DMS153 (cell line): ENCODE measurements at regions not wholly inside any gene's neighbourhood (a gene's known extent, or its start where the extent isn't known, plus 50 kb on each side); places are given as distances from the start of the nearest gene placed in this dataset.

Source experiments
- DNase-seq: peaks from one replicate; lab custom pipeline; 2025; lab: John Stamatoyannopoulos, UW

- no peak for DNase-seq
Observed at GRCh38 chr10:108523016-108523800, 1358.7 kb upstream of the SORCS1 start.

DNA sequence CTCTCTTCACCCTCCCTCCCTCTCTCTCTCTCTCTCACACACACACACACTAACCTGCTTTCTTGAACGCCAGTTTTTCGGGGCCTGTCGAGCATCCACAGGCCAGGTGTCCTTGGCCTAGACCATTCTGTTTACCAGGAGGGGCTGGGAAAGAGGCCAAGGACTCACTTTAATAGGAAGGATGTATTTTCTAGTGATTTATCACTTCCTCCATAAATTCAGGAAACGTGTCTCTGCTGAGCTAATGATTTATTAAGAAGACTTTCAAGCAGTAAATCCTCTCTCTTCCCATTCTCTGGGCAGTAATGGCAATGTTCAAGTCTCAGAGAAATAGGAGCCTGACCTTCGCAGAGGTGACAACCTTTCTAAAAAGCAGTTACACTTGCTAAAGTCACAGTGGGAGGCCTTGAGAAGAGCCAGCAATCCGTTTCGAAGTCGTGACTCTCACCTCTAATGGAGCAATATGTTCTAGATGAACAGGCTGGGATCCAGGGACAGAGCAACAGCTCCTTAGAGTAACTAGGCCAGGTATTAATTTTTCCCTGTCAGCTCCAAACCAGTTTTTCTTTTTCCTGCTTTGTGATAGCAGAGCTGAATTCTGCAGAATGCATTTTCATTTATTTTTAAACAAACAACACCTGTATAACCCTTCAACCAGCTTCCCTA is 1357.5 kb upstream of the SORCS1 start:
- no peak for DNase-seq

DNA sequence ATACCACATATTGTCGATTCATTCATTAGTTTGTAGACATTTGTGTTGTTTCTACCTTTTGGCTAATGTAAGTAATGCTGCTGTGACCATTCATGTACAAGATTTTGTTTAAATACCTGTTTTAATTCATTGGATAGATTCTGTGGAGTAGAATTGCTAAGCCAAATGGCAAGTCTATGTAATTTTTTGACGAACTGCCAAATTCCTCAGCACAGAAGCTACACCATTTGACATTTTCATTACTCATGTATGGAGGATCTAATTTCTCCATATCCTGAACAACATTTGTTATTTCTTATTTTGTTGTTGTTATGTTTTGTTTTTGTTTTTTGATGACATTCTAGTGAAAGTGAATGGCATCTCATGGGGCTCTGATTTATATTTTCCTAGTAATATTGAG is 1351.3 kb upstream of the SORCS1 start:
- DNase-seq, result no peak

- no peak for DNase-seq
Observed at GRCh38 chr10:108500396-108500795, 1335.9 kb upstream of the SORCS1 start.

DNA sequence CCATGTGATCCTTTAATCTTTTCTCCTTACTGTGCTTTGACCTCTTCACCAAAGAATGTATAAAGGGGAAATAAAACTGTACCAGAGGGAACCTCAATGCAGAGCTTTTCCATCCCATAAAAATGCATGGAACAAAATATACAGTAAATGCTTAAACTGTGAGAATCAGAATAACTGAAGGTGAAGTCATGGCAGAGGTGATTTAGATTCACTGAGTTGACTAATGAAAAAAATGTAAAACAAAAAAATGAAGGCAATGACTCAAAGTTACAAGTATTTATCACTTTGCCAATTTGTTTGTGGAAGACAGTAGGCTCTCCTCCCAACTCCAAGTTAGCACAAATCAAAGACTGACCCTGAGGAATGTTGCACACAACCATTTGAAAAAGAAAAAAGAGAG is 1331.6 kb upstream of the SORCS1 start:
- no peak for DNase-seq

DNA sequence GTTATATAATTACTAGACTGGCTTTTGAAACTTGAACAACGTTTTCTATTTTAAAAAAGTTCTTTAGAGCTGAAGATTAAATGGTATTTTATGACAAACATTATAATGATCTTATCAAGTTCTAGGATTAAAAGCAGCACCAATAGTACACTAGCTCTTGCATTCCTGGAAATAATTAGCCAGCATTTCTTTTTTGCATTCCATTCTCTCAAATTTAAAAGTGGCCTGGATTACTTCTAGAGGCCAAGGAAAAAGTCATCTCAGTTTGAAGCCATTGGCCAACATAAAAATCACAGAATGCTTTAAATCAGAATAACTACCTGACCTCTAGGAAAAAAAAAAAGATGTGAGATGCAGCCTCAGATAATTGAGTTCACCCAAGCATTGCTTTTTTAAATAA is 1326.4 kb upstream of the SORCS1 start:
- no peak for DNase-seq

GRCh38 chr10:108471420-108471819 is 1306.9 kb upstream of the SORCS1 start:
- DNase-seq, result no peak

- no peak for DNase-seq
Observed at GRCh38 chr10:108469940-108470339, 1305.4 kb upstream of the SORCS1 start.

DNA sequence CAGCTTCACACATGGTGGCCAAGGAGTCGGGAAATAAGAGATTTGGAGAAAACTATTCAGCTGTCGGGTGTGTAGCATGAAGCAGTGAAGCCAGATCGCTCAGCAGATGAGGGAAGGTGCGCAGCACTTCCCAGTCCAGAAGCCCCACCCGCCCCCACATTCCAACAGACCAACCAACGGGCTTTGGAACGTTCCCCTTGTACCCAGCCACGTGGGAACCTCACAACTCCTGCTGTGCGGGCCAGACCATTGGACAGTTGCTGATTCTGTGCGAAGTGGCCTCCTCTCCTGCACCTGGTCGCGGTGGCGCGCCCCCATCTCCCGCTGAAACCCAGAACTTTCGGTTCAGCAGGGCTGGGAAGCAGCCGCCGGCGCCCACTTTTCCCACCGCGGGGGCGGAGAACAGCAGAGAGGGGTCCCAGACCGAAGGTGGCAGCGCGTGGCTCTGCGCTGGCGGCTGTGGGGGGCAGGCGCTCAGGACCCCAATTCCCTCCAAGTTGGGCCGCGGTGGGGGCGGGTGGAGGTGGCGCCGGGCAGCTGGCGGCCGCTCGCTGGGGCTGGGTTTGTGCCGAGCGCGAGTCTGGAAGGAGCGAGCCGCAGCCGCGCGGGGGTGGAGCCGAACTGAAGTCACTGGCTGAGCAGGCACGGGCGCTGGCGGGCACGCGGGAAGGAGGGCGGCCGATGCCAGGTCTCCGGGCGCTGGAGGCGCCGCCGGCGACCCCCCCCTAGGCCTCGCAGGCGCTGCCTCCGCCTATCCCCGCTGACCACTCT is 1301.5 kb upstream of the SORCS1 start:
- no peak for DNase-seq

GRCh38 chr10:108462005-108462404 is 1297.5 kb upstream of the SORCS1 start:
- DNase-seq, result no peak

- DNase-seq, result no peak
Observed at GRCh38 chr10:108454793-108455192, 1290.3 kb upstream of the SORCS1 start.

GRCh38 chr10:108454224-108454623 is 1289.7 kb upstream of the SORCS1 start:
- no peak for DNase-seq

DNA sequence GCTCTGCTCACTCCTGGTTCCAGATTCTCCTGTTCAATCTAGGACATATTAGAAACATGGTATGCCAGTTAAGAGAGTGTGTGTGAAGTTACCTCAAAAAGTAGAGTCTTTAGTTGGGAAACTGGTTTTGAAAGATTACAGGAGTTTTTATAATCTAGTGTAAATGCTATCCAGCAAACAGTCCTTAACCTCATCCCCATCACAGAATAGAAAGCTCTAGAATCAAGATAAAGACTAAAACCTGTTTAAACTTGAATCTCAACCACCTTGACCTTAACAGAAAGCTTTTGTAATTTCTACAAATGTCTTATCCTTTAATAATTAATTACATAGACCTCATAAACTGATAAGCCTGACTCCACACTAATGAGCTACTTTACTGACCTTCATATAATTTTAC is 1288.7 kb upstream of the SORCS1 start:
- DNase-seq, result no peak

DNA sequence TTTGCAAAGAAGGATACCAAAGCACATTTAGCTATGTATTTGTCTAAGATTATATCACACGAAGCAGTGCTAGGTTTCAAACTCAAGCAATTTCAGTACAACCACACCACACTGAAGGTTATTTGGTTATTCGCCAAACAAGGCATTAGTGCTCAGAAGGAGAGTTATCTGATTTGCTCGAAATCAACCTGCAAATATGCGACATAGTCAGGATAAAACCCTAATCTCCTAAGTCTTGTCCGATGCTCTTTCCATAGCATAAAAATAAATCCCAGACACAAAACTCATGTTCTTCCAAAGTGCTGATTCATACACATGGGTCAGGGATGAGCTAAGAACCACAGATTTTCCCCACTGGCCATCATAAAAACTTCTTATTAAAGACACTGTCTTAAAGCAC is 1288.0 kb upstream of the SORCS1 start:
- DNase-seq, result no peak

DNA sequence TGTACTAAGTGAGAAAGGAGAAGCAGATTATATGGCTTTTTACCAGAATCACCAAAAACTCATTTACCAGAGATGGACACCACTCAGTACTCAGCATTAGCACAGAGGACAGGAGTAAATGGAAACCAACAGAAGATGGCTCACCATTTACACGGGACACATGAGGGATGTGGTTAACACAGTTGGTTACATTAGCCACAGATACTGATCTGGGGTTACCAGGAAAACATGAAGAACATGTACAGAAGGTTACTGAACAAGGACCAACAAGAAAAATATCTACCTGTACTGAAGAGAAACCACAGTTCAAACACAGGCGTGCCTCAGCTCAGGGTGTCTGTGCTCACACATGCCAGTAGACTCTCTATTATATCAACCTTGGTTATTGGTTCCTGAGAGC is 1285.8 kb upstream of the SORCS1 start:
- no peak for DNase-seq

DNA sequence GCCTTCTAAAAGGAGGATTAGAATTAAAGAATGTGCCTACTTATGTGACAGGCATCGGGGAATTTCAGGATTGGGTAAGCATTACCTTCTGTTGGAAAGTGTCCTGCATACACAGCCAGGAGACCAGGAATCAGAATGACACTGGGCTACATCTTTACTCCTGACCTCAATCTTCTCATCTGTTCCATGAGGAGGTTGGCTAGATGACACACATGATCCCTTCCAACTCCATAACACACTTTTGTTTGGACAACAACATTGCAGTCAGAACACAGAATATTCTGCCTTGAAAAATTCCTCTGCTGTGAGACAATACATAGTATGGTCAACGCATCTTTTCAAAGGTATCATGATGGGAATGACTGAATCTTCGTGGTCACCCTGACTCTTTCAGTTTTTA is 1281.2 kb upstream of the SORCS1 start:
- DNase-seq, result no peak

DNA sequence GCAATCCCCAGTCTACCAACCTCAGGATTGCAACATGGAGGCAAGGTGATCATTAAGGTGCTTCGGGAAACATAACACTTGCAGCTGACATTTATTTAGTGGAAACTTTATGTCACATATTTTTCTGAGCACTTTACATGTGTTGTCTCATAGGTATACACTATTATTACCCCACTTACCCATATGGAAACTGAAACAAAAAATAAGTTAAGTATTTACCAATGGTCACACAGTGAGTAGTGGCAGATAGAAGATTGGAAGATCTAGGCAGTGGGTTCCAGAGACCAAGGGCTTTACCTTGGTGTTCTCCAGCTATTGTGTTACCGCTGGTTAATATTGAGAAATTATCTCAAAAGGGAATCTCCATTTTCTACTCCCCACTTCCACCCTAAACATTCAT is 1279.1 kb upstream of the SORCS1 start:
- no peak for DNase-seq

DNA sequence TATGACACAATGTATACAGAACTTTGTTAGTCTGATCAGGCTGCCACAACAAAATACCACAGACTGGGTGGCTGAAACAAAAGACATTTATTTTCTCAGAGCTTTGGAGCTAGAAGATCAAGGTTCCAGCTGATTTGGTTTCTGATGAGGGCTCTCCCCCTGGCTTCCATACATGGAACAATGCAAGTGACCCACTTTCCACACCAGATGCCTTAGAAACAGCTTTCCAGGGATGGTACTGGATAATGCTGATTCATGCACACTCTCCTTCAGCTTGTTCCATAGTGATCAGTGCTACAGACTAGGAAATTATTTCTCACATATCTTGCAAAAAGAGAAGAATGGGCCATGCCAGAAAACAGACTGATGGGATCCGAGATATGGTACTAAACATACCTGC is 1274.9 kb upstream of the SORCS1 start:
- no peak for DNase-seq

DNA sequence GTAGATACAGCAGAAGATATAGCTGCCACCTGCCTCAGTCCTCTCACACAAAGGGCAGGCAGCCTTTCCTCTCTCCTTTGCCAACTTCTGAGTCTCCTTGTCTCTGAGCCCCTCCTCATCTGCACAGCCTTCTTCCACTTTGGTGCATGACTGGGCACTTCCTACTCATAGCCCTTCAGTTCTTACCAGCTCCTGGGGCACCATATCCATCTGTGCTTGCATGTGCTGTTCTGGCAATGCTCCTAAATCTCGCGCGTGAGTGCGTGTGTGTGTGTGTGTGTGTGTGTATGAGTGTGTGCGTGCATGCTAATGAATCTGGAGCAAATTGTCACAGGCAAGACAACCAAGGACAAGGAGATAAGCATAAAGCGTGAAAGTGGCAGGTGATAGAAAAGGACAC is 1271.6 kb upstream of the SORCS1 start:
- no peak for DNase-seq

GRCh38 chr10:108434559-108435252 is 1270.2 kb upstream of the SORCS1 start:
- DNase-seq, result no peak

DNA sequence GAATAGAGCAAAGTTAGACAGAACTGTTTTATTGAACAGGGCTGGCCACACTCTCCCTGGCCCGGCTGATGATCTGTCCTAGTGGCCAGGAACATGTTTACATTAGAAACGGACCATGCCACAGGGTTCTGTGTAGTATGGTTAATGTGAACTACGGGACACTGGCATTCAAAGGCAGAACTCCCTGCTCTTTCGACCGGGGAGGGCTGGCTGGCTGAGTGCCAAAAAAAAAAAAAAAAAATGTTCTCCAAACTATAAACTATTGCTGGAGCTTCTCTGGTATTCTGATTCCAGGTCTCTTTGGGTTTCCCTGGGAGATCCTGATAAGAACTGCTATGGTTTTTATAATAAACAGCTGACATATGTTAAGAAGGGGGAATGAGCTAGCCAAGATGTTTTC is 1262.6 kb upstream of the SORCS1 start:
- no peak for DNase-seq

DNA sequence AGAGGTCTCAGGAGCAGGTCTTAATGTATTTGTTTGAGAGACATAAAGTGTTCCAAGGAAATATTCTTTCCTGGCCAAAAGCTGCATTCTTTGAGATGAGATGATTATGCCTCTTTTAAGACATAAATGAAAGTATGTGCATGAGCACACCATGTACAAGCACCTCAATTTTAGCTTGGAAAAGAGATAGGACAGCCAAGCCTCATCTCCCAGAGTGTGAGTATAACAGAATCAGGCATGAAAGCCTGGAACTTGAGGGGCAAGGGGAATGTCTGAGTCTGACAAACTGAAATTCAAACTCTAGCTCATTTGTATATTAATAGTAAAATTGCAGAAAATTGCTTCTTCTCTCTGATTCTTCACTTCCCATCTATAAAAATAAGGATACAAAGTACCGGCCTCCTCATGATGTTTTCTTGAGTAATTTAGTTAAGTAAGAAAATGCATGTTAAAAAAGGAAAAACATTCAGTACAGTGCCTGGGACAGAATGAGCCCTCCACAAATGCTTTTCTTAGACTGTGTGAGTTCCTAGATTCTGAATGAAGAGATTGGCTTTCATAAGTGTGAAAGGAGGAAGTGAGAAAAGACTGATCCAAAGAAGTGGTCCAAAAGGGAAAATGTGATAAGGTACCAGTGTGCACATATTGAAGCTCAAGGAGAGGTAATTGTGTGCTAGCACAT is 1260.9 kb upstream of the SORCS1 start:
- DNase-seq, result no peak
